H9 (cell line): ENCODE measurements at regions not wholly inside any gene's neighbourhood (a gene's known extent, or its start where the extent isn't known, plus 50 kb on each side); places are given as distances from the start of the nearest gene placed in this dataset.

Experiments used
- DNase-seq: peaks from one replicate; pipeline ENCODE4 v3.0.0-alpha.2; 2017
- H2AFZ ChIP-seq: one replicate; pipeline ENCODE4 v1.6.1; 2013; ENCODE audit warnings: mild to moderate bottlenecking, low read length, control low read depth, moderate library complexity
- H2AK5ac ChIP-seq: 2 replicates; pipeline ENCODE4 v1.6.1; 2013; ENCODE audit warnings: low read length, control low read depth, mixed read lengths; ENCODE audit not compliant: insufficient read length
- H2BK120ac ChIP-seq: one replicate; pipeline ENCODE4 v1.6.1; 2013; ENCODE audit warnings: low read depth, mild to moderate bottlenecking, low read length, control low read depth, inconsistent platforms; ENCODE audit not compliant: poor library complexity, severe bottlenecking
- H2BK12ac ChIP-seq: 2 replicates; pipeline ENCODE4 v1.6.1; 2013; ENCODE audit warnings: low read length, control low read depth, mixed read lengths, low read depth; ENCODE audit not compliant: insufficient read length
- H2BK15ac ChIP-seq: 2 replicates; pipeline ENCODE4 v1.6.1; 2013; ENCODE audit warnings: low read depth, low read length, control low read depth
- H2BK20ac ChIP-seq: one replicate; pipeline ENCODE4 v1.6.1; 2013; ENCODE audit warnings: low read depth, mild to moderate bottlenecking, low read length, control low read depth, inconsistent platforms; ENCODE audit not compliant: poor library complexity, severe bottlenecking
- H2BK5ac ChIP-seq: 2 replicates; pipeline ENCODE4 v1.6.1; 2013; ENCODE audit warnings: low read length, control low read depth, mixed read lengths; ENCODE audit not compliant: insufficient read length
- H3K14ac ChIP-seq: 2 replicates; pipeline ENCODE4 v1.6.1; 2013; ENCODE audit warnings: low read length, control low read depth; ENCODE audit not compliant: insufficient read depth
- H3K18ac ChIP-seq: 2 replicates; pipeline ENCODE4 v1.6.1; 2013; ENCODE audit warnings: low read depth, mild to moderate bottlenecking, mixed read lengths, low read length, control low read depth; ENCODE audit not compliant: insufficient read length
- H3K23ac ChIP-seq: 2 replicates; pipeline ENCODE4 v1.6.1; 2013; ENCODE audit warnings: low read length, control low read depth, mixed read lengths, low read depth; ENCODE audit not compliant: insufficient read length
- H3K23me2 ChIP-seq: 2 replicates; pipeline ENCODE4 v1.6.1; 2013; ENCODE audit warnings: low read depth, mild to moderate bottlenecking, mixed read lengths, low read length, control low read depth; ENCODE audit not compliant: insufficient read length, poor library complexity, severe bottlenecking
- H3K27ac ChIP-seq: 2 replicates; pipeline ENCODE4 v1.5.1; 2013; ENCODE audit warnings: low read length, control low read depth, mixed read lengths, low read depth; ENCODE audit not compliant: insufficient read length
- H3K27me3 ChIP-seq: 2 replicates; pipeline ENCODE4 v1.6.1; 2013; ENCODE audit warnings: low read length, control low read depth, inconsistent platforms; ENCODE audit not compliant: insufficient read depth
- H3K4ac ChIP-seq: 2 replicates; pipeline ENCODE4 v1.6.1; 2013; ENCODE audit warnings: low read depth, mild to moderate bottlenecking, control low read depth, inconsistent platforms, low read length, moderate library complexity
- H3K4me1 ChIP-seq: 2 replicates; pipeline ENCODE4 v1.6.1; 2013; ENCODE audit warnings: low read length, control low read depth, inconsistent platforms; ENCODE audit not compliant: insufficient read depth
- H3K4me2 ChIP-seq: 2 replicates; pipeline ENCODE4 v1.6.1; 2013; ENCODE audit warnings: low read length, control low read depth, mixed read lengths; ENCODE audit not compliant: insufficient read length, insufficient read depth
- H3K56ac ChIP-seq: 2 replicates; pipeline ENCODE4 v1.6.1; 2013; ENCODE audit warnings: low read depth, mild to moderate bottlenecking, mixed read lengths, low read length, control low read depth; ENCODE audit not compliant: insufficient read length
- H3K79me1 ChIP-seq: 2 replicates; pipeline ENCODE4 v1.6.1; 2013; ENCODE audit warnings: low read depth, mild to moderate bottlenecking, moderate library complexity, low read length, control low read depth, inconsistent platforms; ENCODE audit not compliant: insufficient read depth, poor library complexity, severe bottlenecking
- H3K79me2 ChIP-seq: 2 replicates; pipeline ENCODE4 v1.6.1; 2013; ENCODE audit warnings: low read length, control low read depth, inconsistent platforms; ENCODE audit not compliant: insufficient read depth
- H3K9ac ChIP-seq: 2 replicates; pipeline ENCODE4 v1.6.1; 2013; ENCODE audit warnings: low read length, control low read depth, mixed read lengths; ENCODE audit not compliant: insufficient read length; ENCODE audit errors: extremely low read depth
- H3K9me3 ChIP-seq: one replicate; pipeline ENCODE4 v1.6.1; 2013; ENCODE audit warnings: low read depth, low read length, inconsistent platforms; ENCODE audit not compliant: control insufficient read depth
- H3T11ph ChIP-seq: one replicate; pipeline ENCODE4 v1.6.1; 2013; ENCODE audit warnings: mild to moderate bottlenecking, low read length, control low read depth, inconsistent platforms
- H4K20me1 ChIP-seq: one replicate; pipeline ENCODE4 v1.6.1; 2013; ENCODE audit not compliant: control insufficient read depth, insufficient read length, insufficient read depth
- H4K5ac ChIP-seq: 2 replicates; pipeline ENCODE4 v1.6.1; 2013; ENCODE audit warnings: low read depth, mild to moderate bottlenecking, mixed read lengths, low read length, control low read depth; ENCODE audit not compliant: insufficient read length
- H4K8ac ChIP-seq: replicated peaks from 2 replicates; pipeline ENCODE4 v1.6.1; 2013; ENCODE audit warnings: low read length, control low read depth, mixed read lengths, low read depth; ENCODE audit not compliant: insufficient read length
- H4K91ac ChIP-seq: 2 replicates; pipeline ENCODE4 v1.6.1; 2013; ENCODE audit warnings: low read depth, mild to moderate bottlenecking, moderate library complexity, mixed read lengths, low read length, control low read depth; ENCODE audit not compliant: insufficient read length
- H3K27ac Mint-ChIP-seq, 3 experiments: 2 replicates in 2 of 3; 3 replicates in 1 of 3; pipeline ENCODE4 v1.8.0; 2020 to 2021; ENCODE audit warnings: mixed read lengths in 3 of 3, mild to moderate bottlenecking in 1 of 3, moderate library complexity in 1 of 3
- H3K27me3 Mint-ChIP-seq: 2 replicates; pipeline ENCODE4 v1.8.0; 2021; ENCODE audit warnings: low read depth, mild to moderate bottlenecking, moderate library complexity, mixed read lengths
- H3K36me3 Mint-ChIP-seq, 3 experiments: 2 replicates in 2 of 3; 3 replicates in 1 of 3; pipeline ENCODE4 v1.8.0; 2020 to 2021; ENCODE audit warnings: low read depth in 3 of 3, mixed read lengths in 3 of 3; ENCODE audit not compliant: insufficient read depth in 1 of 3
- H3K4me1 Mint-ChIP-seq, 2 experiments: 2 replicates each; pipeline ENCODE4 v1.8.0; 2020; ENCODE audit warnings: mixed read lengths in 2 of 2
- H3K4me3 Mint-ChIP-seq, 2 experiments: 2 replicates in 1 of 2; 3 replicates in 1 of 2; pipeline ENCODE4 v1.8.0; 2020 to 2021; ENCODE audit warnings: mild to moderate bottlenecking in 2 of 2, mixed read lengths in 2 of 2, moderate library complexity in 1 of 2
- H3K9me3 Mint-ChIP-seq, 2 experiments: 2 replicates in 1 of 2; 3 replicates in 1 of 2; pipeline ENCODE4 v1.8.0; 2020; ENCODE audit warnings: mild to moderate bottlenecking in 2 of 2, mixed read lengths in 2 of 2, moderate library complexity in 1 of 2
- WGBS: extraction: QIAGEN DNeasy Blood & Tissue Kit; methylation state at CpG from one replicate; pipeline ENCODE4 v1.1.7; 2013; ENCODE audit warnings: missing lambda C conversion rate, low lambda C conversion rate, mixed read lengths; ENCODE audit not compliant: insufficient read length; ENCODE audit errors: extremely low coverage; 5-methylcytosine and 5-hydroxymethylcytosine counted together
- TF ChIP-seq, protein P1 (sequence below): fragments of 200-600 bp; sonication (generic); conservative IDR thresholded peaks from 3 replicates; pipeline ENCODE4 v1.8.0; 2021; ENCODE audit warnings: antibody characterized with exemption, mild to moderate bottlenecking

DNA sequence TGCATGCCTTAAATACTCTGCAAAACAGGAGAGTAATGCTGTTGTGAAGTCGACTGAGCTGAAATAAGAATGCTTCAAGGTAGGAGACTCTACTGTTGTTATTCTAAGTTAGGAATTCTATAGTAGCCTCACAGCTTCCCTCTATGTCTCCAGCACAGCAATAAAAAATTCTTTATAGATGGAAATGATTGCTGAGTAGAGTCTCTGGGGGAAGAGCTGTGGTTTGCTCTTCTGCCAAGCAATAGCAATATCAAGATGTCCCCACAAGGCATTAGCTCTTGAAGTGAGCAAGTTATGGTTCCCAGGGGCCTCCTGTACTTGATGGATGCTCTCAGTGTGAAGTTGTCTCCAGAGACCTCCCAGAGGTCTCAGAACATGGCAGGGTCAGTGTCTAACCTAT is 880.6 kb upstream of the FRG1 start:
- H3K14ac ChIP-seq = no peak overlapping the region
- no peak overlapping the region for H2BK20ac ChIP-seq
- H2BK5ac ChIP-seq = no peak overlapping the region
- H3K79me1 ChIP-seq = no peaks in the 10 kb centered on the region
- H4K91ac ChIP-seq = no peak overlapping the region
- TF ChIP-seq, protein P1, sequence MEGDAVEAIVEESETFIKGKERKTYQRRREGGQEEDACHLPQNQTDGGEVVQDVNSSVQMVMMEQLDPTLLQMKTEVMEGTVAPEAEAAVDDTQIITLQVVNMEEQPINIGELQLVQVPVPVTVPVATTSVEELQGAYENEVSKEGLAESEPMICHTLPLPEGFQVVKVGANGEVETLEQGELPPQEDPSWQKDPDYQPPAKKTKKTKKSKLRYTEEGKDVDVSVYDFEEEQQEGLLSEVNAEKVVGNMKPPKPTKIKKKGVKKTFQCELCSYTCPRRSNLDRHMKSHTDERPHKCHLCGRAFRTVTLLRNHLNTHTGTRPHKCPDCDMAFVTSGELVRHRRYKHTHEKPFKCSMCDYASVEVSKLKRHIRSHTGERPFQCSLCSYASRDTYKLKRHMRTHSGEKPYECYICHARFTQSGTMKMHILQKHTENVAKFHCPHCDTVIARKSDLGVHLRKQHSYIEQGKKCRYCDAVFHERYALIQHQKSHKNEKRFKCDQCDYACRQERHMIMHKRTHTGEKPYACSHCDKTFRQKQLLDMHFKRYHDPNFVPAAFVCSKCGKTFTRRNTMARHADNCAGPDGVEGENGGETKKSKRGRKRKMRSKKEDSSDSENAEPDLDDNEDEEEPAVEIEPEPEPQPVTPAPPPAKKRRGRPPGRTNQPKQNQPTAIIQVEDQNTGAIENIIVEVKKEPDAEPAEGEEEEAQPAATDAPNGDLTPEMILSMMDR = no peak
- H3K36me3 Mint-ChIP-seq = peaks cover 7 to 34% (median 17%) of the 10 kb centered on the region in 3 experiments
- H4K20me1 ChIP-seq = no peaks in the 10 kb centered on the region
- no CpG with 5 or more reads among the region's 1 CpG for WGBS
- no peak overlapping the region for H2AFZ ChIP-seq
- peaks cover 14% of the 10 kb centered on the region for H3K4me1 ChIP-seq
- H3K27me3 ChIP-seq = no peaks in the 10 kb centered on the region
- H4K8ac ChIP-seq = no peak overlapping the region
- H3K23ac ChIP-seq = no peak overlapping the region
- no peaks in the 10 kb centered on the region for H3K27me3 Mint-ChIP-seq
- H2AK5ac ChIP-seq = no peak overlapping the region
- H3K79me2 ChIP-seq = no peaks in the 10 kb centered on the region
- DNase-seq = no peak
- peaks cover 33 to 44% of the 10 kb centered on the region in 2 experiments for H3K4me1 Mint-ChIP-seq
- H3T11ph ChIP-seq = no peak overlapping the region
- H3K9ac ChIP-seq = no peak overlapping the region
- H2BK12ac ChIP-seq = no peak overlapping the region
- H3K56ac ChIP-seq = no peak overlapping the region
- H3K18ac ChIP-seq = no peak overlapping the region
- H3K9me3 ChIP-seq = no peaks in the 10 kb centered on the region
- no peak overlapping the region for H3K4me2 ChIP-seq
- peak overlapping the region; percentile 95 to 99 (median 97) for H3K27ac Mint-ChIP-seq
- no peak overlapping the region for H2BK15ac ChIP-seq
- no peaks in the 10 kb centered on the region for H3K23me2 ChIP-seq
- H3K27ac ChIP-seq = no peak overlapping the region
- no peak overlapping the region for H2BK120ac ChIP-seq
- no peak overlapping the region for H3K4ac ChIP-seq
- H3K4me3 Mint-ChIP-seq = peak overlapping the region in 1 of 2 experiments; percentile 45; a peak in 1 of 5 replicates
- H4K5ac ChIP-seq = no peak overlapping the region
- peaks cover 14 to 19% of the 10 kb centered on the region in 2 experiments for H3K9me3 Mint-ChIP-seq
